H1 (cell line): ENCODE measurements at regions not wholly inside any gene's neighbourhood (a gene's known extent, or its start where the extent isn't known, plus 50 kb on each side); places are given as distances from the start of the nearest gene placed in this dataset.

Source experiments
- TF ChIP-seq, protein P1 (sequence below), 3 experiments: IDR thresholded peaks; 1 replicate in 2 of 3; 2 replicates in 1 of 3; pipeline versions ENCODE4 v1.5.1 to v1.6.1; 2011; ENCODE audit warnings: low read length in 3 of 3, mild to moderate bottlenecking in 3 of 3, inconsistent platforms in 2 of 3, low read depth in 1 of 3, moderate library complexity in 1 of 3; ENCODE audit not compliant: insufficient read depth in 1 of 3; ENCODE audit errors: control extremely low read depth in 1 of 3

DNA sequence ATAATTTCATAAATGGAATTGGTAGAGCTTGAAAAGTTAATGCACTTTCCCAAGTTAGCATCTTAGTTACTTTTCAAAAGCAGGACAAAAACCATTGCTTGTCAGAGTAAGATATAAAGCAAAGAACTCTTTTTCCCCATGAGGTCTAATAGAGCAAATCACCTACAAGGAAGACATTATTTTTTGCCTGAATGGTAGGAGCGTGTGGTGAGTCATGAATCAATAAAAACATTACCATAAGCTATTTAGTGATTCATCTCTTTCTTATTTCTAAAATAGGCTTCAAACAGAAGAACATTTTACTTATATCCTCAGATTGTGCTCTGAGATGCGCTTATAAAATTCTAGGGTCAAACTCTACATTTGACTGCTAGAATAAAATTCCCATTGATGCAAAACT, 109.4 kb upstream of the GPRIN3 start (continued):
- TF ChIP-seq, protein P1, sequence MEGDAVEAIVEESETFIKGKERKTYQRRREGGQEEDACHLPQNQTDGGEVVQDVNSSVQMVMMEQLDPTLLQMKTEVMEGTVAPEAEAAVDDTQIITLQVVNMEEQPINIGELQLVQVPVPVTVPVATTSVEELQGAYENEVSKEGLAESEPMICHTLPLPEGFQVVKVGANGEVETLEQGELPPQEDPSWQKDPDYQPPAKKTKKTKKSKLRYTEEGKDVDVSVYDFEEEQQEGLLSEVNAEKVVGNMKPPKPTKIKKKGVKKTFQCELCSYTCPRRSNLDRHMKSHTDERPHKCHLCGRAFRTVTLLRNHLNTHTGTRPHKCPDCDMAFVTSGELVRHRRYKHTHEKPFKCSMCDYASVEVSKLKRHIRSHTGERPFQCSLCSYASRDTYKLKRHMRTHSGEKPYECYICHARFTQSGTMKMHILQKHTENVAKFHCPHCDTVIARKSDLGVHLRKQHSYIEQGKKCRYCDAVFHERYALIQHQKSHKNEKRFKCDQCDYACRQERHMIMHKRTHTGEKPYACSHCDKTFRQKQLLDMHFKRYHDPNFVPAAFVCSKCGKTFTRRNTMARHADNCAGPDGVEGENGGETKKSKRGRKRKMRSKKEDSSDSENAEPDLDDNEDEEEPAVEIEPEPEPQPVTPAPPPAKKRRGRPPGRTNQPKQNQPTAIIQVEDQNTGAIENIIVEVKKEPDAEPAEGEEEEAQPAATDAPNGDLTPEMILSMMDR (IDR thresholded peaks at IDR 0.05; ENCODE audit: control extremely low read depth in 1 of 3, insufficient read depth in 1 of 3, low read depth in 1 of 3, low read length in 3 of 3) = no peak
